HG03378 (cell line): ENCODE measurements at regions not wholly inside any gene's neighbourhood (a gene's known extent, or its start where the extent isn't known, plus 50 kb on each side); places are given as distances from the start of the nearest gene placed in this dataset.

Source experiments
- ATAC-seq: cut with Tn5 transposase; IDR thresholded peaks from one replicate; pipeline ENCODE4 v1.9.1; 2021; ENCODE audit warnings: mild to moderate bottlenecking, moderate library complexity; ENCODE audit not compliant: unreplicated experiment

DNA sequence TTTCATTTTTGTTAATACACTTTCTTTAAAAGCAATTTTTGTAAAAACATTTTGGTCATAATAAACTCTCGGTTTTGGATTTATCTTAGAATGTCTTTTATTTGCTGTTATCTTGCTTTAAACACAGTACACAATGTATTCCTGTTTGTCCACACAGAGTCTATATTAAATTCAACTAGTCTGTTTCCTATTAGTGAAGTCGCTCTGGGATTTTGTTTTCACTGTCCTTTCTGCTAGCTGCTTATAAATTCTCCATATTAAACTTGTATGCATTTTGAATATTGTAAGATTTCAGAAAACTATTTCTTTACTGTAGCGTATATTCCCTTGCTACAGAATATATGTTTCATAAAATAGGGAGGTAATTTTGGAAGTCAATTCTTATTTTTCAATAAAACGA, 630.2 kb downstream of the HDGFL1 start:
- ATAC-seq = no peak

DNA sequence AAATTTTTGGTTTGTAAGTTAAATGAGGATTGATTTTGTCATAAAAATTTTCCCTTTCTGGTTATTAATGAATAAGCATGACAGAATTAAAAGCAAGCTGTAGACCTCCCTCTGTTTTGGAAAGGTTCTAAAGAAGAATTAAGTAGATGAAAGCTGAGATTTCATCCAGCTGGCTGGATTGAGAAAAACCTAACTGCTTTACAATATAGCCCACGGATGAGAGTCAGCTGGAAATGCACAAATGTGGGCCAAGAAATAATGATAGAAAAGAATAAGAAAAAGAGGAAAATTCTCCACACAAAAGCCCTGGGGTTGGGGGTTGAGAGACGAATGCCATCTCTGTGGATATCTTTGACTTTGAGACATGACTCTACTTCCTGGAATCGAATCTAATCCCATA, 631.6 kb downstream of the HDGFL1 start:
- ATAC-seq = no peak

- no peak for ATAC-seq
These were observed 632.8 kb downstream of the HDGFL1 start for GRCh38 chr6:23202207-23202606.

- ATAC-seq = no peak
These were observed 643.0 kb downstream of the HDGFL1 start for GRCh38 chr6:23212398-23212797.

- no peak for ATAC-seq
These were observed 643.8 kb downstream of the HDGFL1 start for GRCh38 chr6:23213193-23213592.

GRCh38 chr6:23213651-23214050, 644.3 kb downstream of the HDGFL1 start:
- no peak for ATAC-seq

GRCh38 chr6:23218751-23219150, 649.4 kb downstream of the HDGFL1 start:
- no peak for ATAC-seq

GRCh38 chr6:23222724-23223123, 653.4 kb downstream of the HDGFL1 start:
- no peak for ATAC-seq

DNA sequence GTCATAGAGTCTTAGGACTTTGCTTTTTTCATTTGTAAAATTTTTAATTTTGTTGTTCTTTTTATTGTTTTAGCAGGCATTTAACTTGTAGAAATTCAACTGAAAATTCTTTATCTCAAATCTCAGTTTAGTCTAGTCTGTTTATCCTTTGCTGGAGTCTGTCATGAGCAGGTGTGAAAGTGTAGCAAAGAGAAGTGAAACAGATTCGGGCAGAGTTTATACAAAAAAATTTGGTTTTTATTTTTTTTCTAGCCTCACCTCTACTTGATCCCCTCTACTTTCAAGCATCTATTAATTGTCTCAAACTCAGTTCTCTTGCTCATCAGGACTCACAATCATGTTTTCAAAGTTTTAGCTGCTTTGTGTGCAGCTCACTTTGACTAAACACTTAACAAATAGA, 655.2 kb downstream of the HDGFL1 start:
- ATAC-seq = no peak

- no peak for ATAC-seq
These were observed 659.2 kb downstream of the HDGFL1 start for GRCh38 chr6:23228439-23229024.

GRCh38 chr6:23243854-23244253, 674.5 kb downstream of the HDGFL1 start:
- ATAC-seq = no peak

GRCh38 chr6:23244300-23244699, 674.9 kb downstream of the HDGFL1 start:
- ATAC-seq = no peak

DNA sequence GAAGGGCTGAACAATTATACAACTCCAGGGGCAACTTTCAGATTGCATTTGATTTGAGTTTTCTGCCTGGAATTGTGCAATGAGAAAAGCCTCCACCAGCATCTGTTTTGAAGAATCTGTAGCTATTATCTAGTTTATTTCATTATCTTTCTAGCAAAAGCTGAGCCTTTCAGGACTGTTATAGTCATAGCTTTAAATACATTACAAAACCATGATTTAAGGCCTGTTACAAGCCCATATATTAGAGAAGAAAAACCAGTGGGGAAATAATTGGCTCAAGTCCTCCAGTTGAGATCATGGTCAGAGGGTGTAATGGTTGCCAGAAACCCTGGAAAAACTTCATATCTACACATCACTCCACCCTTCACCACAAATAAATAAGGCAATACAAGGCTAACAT, 676.2 kb downstream of the HDGFL1 start:
- no peak for ATAC-seq

GRCh38 chr6:23246896-23247295, 677.5 kb downstream of the HDGFL1 start:
- no peak for ATAC-seq

DNA sequence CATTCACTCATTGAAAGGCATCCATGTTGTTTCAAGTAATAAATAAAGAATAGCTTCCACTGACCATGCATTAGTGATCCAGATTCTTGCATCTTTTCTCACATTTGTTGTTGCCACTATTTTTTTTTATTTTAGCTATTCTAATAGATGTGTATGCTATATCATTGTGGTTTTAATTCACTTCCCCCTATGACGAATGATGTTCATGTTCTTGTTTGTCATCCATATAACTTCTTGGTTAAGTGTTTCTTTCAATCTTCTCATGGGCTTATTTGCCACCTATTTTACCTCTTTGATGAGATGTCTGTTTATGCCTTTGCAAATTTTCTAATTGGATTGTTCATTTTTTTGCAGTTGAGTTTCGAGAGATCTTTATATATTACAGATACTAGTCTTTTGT, 681.2 kb downstream of the HDGFL1 start:
- ATAC-seq = no peak

- no peak for ATAC-seq
These were observed 693.5 kb downstream of the HDGFL1 start for GRCh38 chr6:23262864-23263263.

GRCh38 chr6:23265270-23265669, 695.9 kb downstream of the HDGFL1 start:
- ATAC-seq = no peak

DNA sequence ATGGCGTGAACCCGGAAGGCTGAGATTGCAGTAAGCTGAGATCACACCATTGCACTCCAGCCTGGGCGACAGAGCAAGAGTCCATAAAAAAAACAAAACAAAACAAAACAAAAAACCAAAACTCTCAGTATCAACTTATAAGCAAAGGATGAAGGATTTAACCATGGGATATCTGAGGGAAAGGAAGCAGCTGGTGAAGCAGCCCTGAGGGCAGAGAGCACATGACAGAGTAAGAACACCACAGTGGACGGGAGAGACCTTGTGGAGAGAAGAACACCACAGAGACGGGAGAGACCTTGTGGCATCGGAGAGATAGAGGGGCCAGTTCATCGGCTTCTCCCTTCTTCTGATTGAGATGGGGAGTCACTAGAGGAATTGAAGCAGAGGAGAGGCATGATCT, 697.2 kb downstream of the HDGFL1 start:
- no peak for ATAC-seq

GRCh38 chr6:23267651-23268050, 698.3 kb downstream of the HDGFL1 start:
- ATAC-seq = no peak

- no peak for ATAC-seq
These were observed 699.0 kb downstream of the HDGFL1 start for GRCh38 chr6:23268348-23268747.

DNA sequence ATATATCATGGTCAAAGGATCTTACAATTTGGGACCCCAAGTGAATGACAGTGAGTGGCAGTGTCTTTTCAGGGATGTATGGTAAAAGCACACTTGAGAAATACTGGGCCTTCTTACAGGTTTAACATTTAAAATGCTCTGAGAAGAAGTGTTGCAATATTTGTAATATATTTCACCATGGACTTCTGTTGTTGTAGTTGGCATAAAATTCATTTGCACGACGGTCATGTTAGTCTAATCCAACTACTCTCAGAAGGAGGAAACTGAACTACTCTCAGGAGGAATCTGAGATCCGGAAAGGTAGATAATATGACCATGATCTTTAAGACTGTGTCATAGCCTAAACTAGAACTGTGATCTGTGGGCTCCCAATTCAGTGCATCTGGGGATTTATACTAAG, 700.1 kb downstream of the HDGFL1 start:
- ATAC-seq = no peak

DNA sequence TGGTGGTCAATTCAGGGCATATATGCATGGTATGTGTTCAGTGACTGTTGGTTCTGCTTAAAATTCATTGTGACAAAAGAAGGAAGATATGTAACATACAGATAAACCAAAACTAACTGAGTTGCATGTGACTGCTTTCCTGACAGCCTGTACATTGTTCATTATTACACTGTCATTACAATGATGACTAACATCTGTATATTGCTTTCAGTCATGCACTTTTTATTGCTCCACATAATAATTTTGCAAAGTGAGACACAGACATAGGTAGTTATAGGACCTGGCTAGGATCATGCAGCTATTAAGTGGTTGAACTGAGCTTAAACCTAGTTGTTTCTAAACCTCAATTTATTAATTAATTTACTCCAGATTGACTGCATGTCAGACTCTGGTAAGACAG, 703.2 kb downstream of the HDGFL1 start:
- no peak for ATAC-seq

- ATAC-seq = no peak
These were observed 708.3 kb downstream of the HDGFL1 start for GRCh38 chr6:23277521-23278179.
